Eye (tissue), 1 donor: ENCODE measurements at regions not wholly inside any gene's neighbourhood (a gene's known extent, or its start where the extent isn't known, plus 50 kb on each side); places are given as distances from the start of the nearest gene placed in this dataset.

Source experiments
- DNase-seq: peaks from one replicate; pipeline ENCODE4 v3.0.0-alpha.2; 2015

DNA sequence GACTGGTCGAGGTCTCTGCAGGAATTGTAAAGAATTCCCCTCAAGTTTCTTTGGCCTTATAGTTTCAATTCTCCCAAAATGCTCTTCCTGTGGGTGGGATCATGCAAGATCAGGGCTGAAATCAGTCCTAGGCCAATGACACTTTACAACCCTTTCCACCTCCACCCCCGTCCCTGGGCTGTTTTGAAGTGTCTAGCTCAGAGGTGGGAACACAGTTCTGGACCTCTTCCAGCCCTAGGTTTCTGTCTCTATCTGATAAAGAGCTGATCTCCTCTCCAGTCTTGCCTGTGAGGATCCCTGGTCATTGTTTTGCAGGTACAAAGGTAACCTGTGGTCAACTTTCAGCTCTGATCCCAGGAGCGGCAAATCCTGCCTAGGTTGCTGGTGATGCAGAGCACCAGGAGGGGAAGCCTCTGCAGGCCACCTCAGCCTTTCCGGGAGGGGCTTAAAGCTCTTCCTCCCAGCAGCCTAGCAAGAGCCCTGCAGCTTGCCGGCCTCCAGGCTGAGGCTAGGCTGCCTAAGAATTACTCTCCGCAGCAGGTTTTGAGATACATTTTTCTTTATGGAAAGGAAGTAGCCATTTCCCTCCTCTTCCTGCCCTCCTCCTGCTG lies 69.8 kb upstream of the WIPF1 start:
- DNase-seq = no peak

DNA sequence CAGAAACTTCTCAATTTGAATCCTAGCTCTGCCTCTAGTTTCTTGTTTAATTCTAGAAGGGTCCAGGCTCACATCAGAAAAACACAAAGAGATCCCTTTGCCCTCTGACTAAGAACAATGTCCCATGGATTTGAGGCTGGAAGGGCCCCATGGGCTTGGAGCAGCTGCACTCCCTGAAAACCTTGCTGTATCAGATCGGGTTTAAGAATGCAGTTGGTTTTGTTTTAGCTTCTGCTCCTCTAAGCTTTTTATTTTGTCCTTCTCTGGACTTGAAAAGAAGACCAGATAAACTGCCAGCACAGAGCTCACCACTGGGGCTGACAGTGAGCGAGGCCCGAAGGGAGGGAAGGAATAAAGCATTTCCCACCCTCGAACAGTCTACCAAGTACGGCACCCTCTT lies 69.2 kb upstream of the WIPF1 start:
- no peak for DNase-seq

DNA sequence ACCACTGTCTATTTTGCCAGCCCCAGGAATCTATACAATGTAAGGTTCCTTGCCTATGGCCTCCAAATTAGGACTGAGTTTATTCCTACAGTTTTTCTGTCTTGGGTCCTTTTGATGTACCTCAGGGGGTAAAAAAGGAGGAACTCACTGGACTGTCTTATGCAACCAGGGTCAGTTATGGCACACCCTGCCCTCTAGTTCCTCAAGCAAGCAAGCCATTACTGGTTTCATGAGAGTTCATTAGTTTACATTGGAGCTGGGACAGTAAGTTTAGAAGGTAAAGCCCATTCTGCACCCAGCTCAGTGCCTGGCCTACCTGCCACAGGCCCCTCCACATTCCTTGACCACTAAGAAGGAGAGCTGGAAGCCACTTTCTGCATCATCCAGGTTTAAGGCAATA lies 68.7 kb upstream of the WIPF1 start:
- DNase-seq = no peak

DNA sequence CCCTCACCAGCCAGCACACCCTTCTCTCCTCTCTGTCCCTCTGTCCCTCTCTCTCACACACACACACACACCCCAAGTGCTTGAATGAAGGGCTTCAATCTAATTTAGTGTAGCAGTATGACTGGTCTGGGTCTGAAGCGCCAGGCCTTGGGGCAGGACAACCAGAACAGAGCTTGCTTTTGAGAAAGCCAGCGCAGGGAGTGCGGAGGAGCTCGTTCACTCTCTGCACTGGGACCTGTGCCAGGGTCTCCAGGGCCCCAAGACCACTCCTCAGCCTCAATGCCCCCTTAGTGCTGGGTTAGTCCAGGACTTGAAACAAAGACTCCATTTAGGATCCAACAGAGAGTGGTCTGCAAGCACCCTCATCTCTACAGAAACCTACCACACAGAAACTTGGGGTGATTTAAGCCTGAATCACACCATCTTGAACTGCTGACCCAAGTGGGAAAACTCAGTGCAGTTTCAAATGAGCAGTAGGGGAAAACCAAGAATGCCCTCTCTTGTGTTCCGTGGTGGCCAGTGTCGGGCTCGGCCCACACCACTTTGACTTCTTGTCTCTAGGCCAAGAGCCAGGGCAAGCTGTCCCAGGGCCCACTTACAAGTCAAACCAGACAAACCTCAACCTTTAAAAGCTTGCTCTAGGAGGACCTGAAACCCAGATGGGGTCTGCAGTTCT lies 66.6 kb upstream of the WIPF1 start:
- DNase-seq = no peak

DNA sequence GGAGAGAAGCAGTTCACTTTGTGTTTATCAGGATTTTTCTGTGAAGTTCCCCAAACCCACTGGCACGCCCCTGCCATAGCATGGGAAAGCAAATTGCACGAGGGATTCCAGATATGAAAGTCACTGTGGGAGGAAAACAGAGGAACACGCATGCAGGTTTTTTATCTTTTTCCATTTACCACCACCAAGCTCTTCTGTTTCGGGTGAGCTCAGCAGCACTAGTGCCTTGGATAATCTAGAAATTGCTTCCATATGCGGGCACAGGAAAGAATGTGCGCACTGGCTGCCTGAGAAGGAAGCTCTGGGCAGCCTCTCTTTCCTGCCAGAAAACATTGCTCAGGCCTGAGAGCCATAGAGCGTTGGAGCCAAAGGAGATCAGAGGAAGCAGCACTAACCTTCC lies 65.9 kb upstream of the WIPF1 start:
- DNase-seq = peak; percentile 74

DNA sequence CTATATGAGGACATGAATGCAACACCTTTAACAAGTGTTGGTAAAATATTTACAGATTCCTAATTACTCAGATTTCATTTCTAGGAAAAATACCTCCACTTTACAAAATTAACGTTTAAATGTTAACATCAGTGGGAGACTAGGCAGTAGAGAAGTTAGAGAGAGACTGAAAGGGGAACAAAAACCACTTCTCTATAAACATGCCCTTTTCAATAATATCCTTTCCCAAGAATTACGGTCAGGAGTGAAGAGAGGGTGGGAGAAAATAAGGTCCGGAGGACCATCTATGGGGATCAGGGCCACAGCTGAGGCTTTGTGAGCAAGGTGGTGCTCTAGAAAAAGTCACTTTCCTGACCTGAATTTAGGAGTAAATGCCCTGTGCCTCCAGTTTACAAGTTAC lies 65.3 kb upstream of the WIPF1 start:
- DNase-seq = no peak

DNA sequence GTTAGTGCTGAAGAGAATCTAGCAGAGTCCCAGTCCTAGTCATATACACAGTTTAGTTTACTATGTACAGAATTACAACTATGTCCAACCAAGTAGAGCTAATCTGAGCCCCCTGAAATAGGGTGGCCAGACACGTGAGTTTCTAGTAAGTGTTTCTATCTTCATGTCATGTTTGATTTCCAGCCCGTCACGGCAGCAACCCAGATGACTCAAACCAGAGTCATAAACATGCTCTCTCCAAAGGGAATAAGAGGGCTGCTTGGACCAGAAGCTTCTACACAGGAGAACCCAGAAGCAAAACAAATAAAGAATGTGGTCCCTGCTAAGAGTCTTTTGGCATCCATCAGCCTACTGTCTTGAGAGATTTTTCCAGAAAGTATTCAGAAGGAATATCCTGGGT lies 64.9 kb upstream of the WIPF1 start:
- DNase-seq = no peak

DNA sequence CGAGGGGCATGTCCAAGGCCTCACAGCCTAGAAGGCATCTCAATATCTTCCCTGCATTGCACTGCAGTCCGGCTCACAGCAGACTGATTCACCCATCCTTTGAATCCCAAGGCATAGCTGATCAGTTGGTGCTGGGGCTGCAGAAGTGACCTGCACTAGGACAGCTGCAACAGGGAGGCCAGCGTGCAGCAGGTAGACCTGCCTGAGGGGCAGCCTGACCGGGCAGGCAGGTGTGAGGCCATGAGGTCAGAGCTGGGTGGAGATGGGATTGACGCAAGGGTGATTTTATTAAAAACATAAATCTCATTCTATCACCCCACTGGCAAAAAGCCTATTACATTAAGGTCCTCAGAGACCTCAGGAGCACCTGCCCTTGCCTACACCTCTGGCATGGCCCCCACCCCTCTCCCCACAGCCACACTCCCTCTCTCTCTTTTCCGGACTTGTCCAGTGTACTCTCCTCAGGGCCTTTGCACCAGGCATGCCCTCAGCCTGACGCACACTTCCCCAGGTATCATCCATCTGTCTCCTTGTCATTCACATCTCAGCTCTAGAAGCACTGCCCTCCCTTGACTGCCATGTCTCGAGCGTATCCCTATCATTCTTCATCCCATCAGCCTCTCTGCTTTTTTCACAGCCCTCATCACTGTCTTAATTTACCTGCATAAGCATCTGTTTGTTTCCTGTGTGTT lies 63.5 kb upstream of the WIPF1 start:
- DNase-seq = no peak

DNA sequence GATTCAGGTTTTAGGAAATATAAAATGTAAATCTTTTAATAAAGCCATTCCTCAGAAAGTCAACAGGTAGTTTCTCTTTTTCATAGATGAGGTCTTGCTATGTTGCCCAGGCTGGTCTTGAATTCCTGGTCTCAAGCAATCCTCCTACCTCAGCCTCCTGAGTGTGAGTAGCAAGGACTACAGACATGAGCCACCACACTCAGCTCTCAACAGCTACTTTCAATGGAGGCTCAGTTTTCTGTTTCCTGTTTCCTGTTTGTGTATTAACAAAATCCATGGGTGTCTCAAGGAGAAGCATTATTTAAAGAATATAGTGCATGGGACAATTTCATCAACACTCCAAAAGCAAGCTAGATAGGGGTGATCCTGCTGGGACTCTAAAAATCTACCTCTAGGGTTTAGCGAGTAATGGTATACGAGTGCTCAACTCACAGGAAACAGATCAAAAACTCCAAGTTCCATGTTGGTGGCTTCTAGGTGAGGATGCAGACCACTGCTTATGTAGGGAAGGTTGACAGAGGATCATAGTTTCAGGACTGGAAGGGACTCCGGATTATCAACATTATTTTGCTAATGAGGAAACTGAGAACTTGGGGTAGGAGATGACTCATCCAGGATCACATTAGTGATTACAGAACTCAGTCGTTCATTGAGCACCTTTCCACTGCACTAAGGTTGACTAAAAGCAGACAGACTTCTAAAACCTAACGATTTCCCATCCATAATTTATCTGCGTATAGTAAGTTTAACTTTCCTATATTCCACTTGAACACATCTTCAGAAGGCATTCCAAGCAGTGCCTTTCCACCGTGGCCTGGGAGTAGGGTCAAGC lies 61.7 kb upstream of the WIPF1 start:
- no peak for DNase-seq

DNA sequence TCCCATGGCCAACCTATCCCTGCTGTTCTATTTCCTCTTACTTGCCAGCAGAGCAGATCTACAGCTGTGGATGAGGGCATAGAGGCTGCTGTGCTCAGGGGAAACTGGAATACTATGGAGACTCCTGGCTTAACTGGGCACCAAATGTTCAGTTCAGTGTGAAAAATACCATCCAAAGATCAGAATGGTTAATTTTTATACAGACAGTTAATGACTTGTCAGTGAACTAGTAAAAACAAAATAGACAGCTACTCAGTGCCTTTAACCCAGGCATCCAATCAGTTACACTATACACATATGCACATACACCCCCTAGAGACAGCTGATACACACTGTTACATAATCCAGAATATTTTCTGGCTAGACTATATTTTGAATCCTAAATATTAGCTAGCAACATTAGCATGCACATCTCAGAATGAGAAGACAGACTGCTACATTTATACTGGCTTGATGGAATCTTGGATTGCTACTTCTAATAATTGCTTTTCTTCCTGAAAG lies 59.1 kb upstream of the WIPF1 start:
- DNase-seq = no peak

DNA sequence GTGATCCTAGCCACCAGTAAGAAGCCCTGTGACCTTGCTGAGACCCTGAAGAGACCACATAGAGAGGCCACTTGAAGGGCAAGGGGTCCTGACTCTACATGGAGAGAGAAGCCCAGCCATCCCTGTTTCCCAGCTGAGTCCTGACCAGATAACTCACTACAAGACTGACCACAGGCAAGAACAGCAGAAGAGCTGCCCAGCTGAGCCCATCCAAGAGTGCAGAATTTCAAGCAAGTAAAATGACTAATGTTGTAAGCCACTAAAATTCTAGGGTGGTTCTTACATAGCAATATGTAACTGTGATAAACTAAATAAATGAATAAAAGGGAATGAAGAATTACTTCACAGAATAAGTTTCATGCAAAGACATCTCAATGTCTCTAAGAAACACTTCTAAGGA lies 58.4 kb upstream of the WIPF1 start:
- DNase-seq = no peak

DNA sequence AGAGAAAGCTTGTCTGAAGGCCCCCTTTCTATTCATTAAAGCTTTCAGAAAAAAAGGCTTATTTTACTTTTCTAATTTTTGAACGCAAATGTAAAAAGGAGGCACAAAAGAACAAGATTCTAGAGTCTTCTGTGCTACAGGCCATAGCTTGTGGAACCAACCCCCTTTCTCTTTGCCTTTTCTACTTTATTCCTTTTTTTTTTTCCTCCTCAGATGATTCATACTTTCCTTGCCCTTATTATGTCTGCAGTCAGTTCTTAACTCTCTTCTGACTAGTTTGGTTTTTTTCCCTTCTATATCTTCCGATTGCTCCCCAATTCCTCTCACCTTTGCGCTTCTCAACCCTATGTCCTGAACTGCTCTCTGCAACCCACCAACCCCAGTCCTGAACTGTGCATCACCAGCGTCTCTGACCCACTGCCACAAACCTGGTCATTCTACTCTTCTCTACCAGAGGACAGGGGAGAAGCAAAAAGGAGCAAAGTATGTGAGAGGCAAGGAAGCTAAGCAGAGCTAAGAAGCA lies 56.9 kb upstream of the WIPF1 start:
- DNase-seq = no peak

DNA sequence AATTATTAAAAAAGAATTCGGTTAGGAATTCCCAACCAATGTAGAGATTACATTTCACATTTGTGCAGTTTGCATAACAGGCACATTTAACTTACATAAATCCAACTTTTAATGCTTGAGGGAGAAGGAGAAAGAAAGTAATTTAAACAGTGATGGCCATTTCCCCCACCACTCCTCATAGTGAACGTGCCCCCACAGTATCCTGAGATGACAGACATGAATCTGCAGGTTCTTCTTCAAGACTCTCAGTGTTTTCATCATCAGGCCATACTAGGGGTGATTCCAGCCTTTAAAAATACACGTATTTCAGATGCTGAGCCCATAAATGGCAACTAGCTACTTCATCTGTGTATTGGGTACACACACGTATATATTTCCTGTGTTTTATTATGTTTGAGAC lies 51.3 kb upstream of the WIPF1 start:
- no peak for DNase-seq
